HepG2 (cell line): ENCODE measurements at regions not wholly inside any gene's neighbourhood (a gene's known extent, or its start where the extent isn't known, plus 50 kb on each side); places are given as distances from the start of the nearest gene placed in this dataset.

ENCODE experiments used
- ATAC-seq: fragments of 200-7000 bp; cut with Tn5 transposase; 3 replicates; pipeline ENCODE4 v1.9.1; 2020; ENCODE audit warnings: mild to moderate bottlenecking, moderate library complexity
- BruUV-seq: library from RNA; stranded (reverse); fragments of 400-500 nt; replicated peaks from 2 replicates; lab custom pipeline; 2021; lab: Mats Ljungman, UMichigan
- CTCF ChIA-PET: fragments of 300-600 bp; formaldehyde crosslinking; extraction: SDS; loops from one replicate; lab custom pipeline; 2021; ENCODE audit warnings: low total read pairs, inconsistent platforms, low intra/inter-chr PET ratio; lab: Yijun Ruan, JAX
- POLR2A ChIA-PET: fragments of 350-600 bp; sonication (Branson Sonifier 250); formaldehyde crosslinking; loops from one replicate; lab custom pipeline; 2020; ENCODE audit warnings: antibody characterized with exemption, inconsistent platforms; lab: Yijun Ruan, JAX
- DNase-seq: peaks from one replicate; pipeline ENCODE4 v3.0.0-alpha.2; 2015; ENCODE audit warnings: low spot score
- FAIRE-seq: peaks from 3 replicates; lab custom pipeline; 2011; peaks lifted over from hg19 to GRCh38; lab: Jason Lieb, UNC
- H2AFZ ChIP-seq: one replicate; pipeline ENCODE4 v1.6.1; 2011; ENCODE audit warnings: low read length, inconsistent platforms
- H3K27ac ChIP-seq: fragments of 300-600 bp; 3 replicates; pipeline ENCODE4 v1.8.0; 2011; ENCODE audit warnings: mixed run types, mild to moderate bottlenecking, mixed read lengths, low read length, inconsistent platforms; ENCODE audit not compliant: insufficient read depth; ENCODE audit errors: extremely low read length
- H3K27me3 ChIP-seq, 2 experiments: fragments of 200-600 bp in 1 of 2; 2 replicates in 1 of 2; 3 replicates in 1 of 2; pipeline versions ENCODE4 v1.6.0 to v1.8.0; 2011; ENCODE audit warnings: low read length in 2 of 2, mild to moderate bottlenecking in 2 of 2, moderate library complexity in 2 of 2, inconsistent platforms in 1 of 2; ENCODE audit not compliant: insufficient read depth in 2 of 2, control insufficient read depth in 1 of 2
- H3K36me3 ChIP-seq, 2 experiments: fragments of 200-600 bp in 1 of 2; replicated peaks in 1 of 2; 2 replicates in 1 of 2; 3 replicates in 1 of 2; pipeline versions ENCODE4 v1.5.1 to v1.8.0; 2011; ENCODE audit warnings: low read length in 2 of 2, inconsistent platforms in 1 of 2; ENCODE audit not compliant: insufficient read depth in 2 of 2, control insufficient read depth in 1 of 2
- H3K4me1 ChIP-seq: 2 replicates; pipeline ENCODE4 v1.5.1; 2012; ENCODE audit warnings: low read length, inconsistent platforms; ENCODE audit not compliant: insufficient read depth
- H3K4me2 ChIP-seq: 2 replicates; pipeline ENCODE4 v1.6.0; 2011; ENCODE audit warnings: low read depth, low read length, inconsistent platforms
- H3K4me3 ChIP-seq, 3 experiments: fragments of 200-600 bp in 1 of 3; sonication (generic), shearing (Covaris generic) in 1 of 3; replicated peaks in 1 of 3; 2 replicates each; pipeline ENCODE4 v1.5.1; 2011 to 2016; ENCODE audit warnings: low read length in 3 of 3, inconsistent platforms in 2 of 3, low read depth in 2 of 3, mild to moderate bottlenecking in 2 of 3, control low read depth in 1 of 3, mixed read lengths in 1 of 3; ENCODE audit not compliant: insufficient read depth in 1 of 3
- H3K79me2 ChIP-seq: one replicate; pipeline ENCODE4 v1.6.1; 2011; ENCODE audit warnings: low read length, inconsistent platforms; ENCODE audit not compliant: insufficient read depth
- H3K9ac ChIP-seq: 2 replicates; pipeline ENCODE4 v1.6.0; 2011; ENCODE audit warnings: mild to moderate bottlenecking, low read depth, low read length, inconsistent platforms; ENCODE audit not compliant: insufficient read depth
- H3K9me3 ChIP-seq: 2 replicates; pipeline ENCODE4 v1.5.1; 2012; ENCODE audit warnings: mild to moderate bottlenecking, low read length
- H4K20me1 ChIP-seq: 2 replicates; pipeline ENCODE4 v1.6.0; 2011; ENCODE audit warnings: inconsistent platforms, mild to moderate bottlenecking, low read length, moderate library complexity; ENCODE audit not compliant: insufficient read depth
- ATF5 ChIP-seq: sonication (generic); formaldehyde crosslinking; IDR thresholded peaks from 2 replicates; pipeline ENCODE4 v1.4.0; 2020; ENCODE audit warnings: mild to moderate bottlenecking, low read depth, missing genetic modification reagents
- FOXO4 ChIP-seq: sonication (generic); formaldehyde crosslinking; conservative IDR thresholded peaks from 2 replicates; pipeline ENCODE4 v1.8.1; 2023; ENCODE audit warnings: missing genetic modification reagents
- KDM4B ChIP-seq: sonication (generic); formaldehyde crosslinking; IDR thresholded peaks from 2 replicates; pipeline ENCODE4 v1.4.0; 2020; ENCODE audit warnings: missing genetic modification reagents
- MZF1 ChIP-seq: sonication (generic); formaldehyde crosslinking; IDR thresholded peaks from 2 replicates; pipeline ENCODE4 v1.8.1; 2023; ENCODE audit warnings: mild to moderate bottlenecking, missing genetic modification reagents, borderline replicate concordance
- NBN ChIP-seq: fragments of 450-650 bp; conservative IDR thresholded peaks from 2 replicates; pipeline ENCODE4 v1.6.1; 2017
- PRDM10 ChIP-seq: sonication (generic); formaldehyde crosslinking; IDR thresholded peaks from 2 replicates; pipeline ENCODE4 v1.4.0; 2020; ENCODE audit warnings: low read depth, missing genetic modification reagents
- WGBS: methylation state at CpG from one replicate; pipeline ENCODE4 v1.1.6; 2017; ENCODE audit warnings: low lambda C conversion rate; 5-methylcytosine and 5-hydroxymethylcytosine counted together
- in situ Hi-C: cut with HindIII; loops from 2 replicates; pipeline ENCODE4 v1.10.0; 2017; ENCODE audit warnings: low pct_unique_long_range_greater_than_20kb; ENCODE audit not compliant: extremely low pct_ligation_motif_present
- intact Hi-C: fragments of 100-400 bp; cut with micrococcal nuclease; formaldehyde crosslinking; loops from one replicate; pipeline ENCODE4 v1.10.0; 2022; ENCODE audit not compliant: unreplicated experiment

- H4K20me1 ChIP-seq, result no peaks in the 10 kb centered on the region
- H3K9me3 ChIP-seq, result no peaks in the 10 kb centered on the region
- FAIRE-seq, result no peak
- TF ChIP-seq KDM4B (no peak), FOXO4 (CRISPR knock-in tag) (no peak), PRDM10 (no peak), MZF1 (CRISPR knock-in tag) (no peak), ATF5 (CRISPR knock-in tag) (no peak), NBN (no peak)
- TF ChIP-seq, all 625 proteins: peak for 0
- intact Hi-C loops (no loop called here), in situ Hi-C loops (no loop called here)
- WGBS, result 19% methylated on average over 5 of the region's 5 CpGs
- H3K4me1 ChIP-seq, result peaks cover 5% of the 10 kb centered on the region; the same call in 1 of the 2 replicates
- no peaks in the 10 kb centered on the region for H3K79me2 ChIP-seq
- no peak overlapping the region for H3K4me3 ChIP-seq
- no peak overlapping the region for H3K4me2 ChIP-seq
- no peaks in the 10 kb centered on the region for H3K27me3 ChIP-seq
- BruUV-seq, result no TSS peak
- no peak overlapping the region for H2AFZ ChIP-seq
- DNase-seq, result no peak
- H3K36me3 ChIP-seq, result no peaks in the 10 kb centered on the region
- no peak for ATAC-seq
- H3K27ac ChIP-seq, result no peak overlapping the region
- H3K9ac ChIP-seq, result no peak overlapping the region
- ChIA-PET POLR2A (no interaction called here), CTCF (no interaction called here)
Observed at GRCh38 chr13:69589531-69590235, 517.9 kb upstream of the ATXN8OS start.
